Tibial nerve (tissue), 4 donors: ENCODE measurements at regions not wholly inside any gene's neighbourhood (a gene's known extent, or its start where the extent isn't known, plus 50 kb on each side); places are given as distances from the start of the nearest gene placed in this dataset.
A peak's percentile ranks its signal among the peaks of the same experiment; 100 is the strongest.

Experiments
- DNase-seq, 2 donors: peaks; one replicate each; pipeline ENCODE4 v3.0.0-alpha.2; 2019; ENCODE audit warnings: low spot score in 2 of 2
- H3K27ac ChIP-seq, 4 donors: fragments of 200-600 bp; sonication (generic) in 3 of 4; one replicate each; pipeline ENCODE4 v1.5.1; 2017 to 2019; ENCODE audit warnings: mild to moderate bottlenecking in 1 of 4
- H3K27me3 ChIP-seq, 2 donors: fragments of 200-600 bp; sonication (generic) in 1 of 2; one replicate each; pipeline versions ENCODE4 v1.5.1 to v1.6.0; 2017 to 2019
- H3K36me3 ChIP-seq, 3 donors: fragments of 200-600 bp; sonication (generic); one replicate each; pipeline ENCODE4 v1.5.1; 2018 to 2019
- H3K4me1 ChIP-seq, 4 donors: fragments of 200-600 bp; sonication (generic) in 3 of 4; one replicate each; pipeline ENCODE4 v1.5.1; 2017 to 2019
- H3K4me3 ChIP-seq, 4 donors: fragments of 200-600 bp; sonication (generic) in 3 of 4; one replicate each; pipeline ENCODE4 v1.5.1; 2017 to 2019; ENCODE audit warnings: mild to moderate bottlenecking in 1 of 4, moderate library complexity in 1 of 4
- H3K9me3 ChIP-seq, 4 donors: fragments of 200-600 bp; sonication (generic) in 3 of 4; one replicate each; pipeline ENCODE4 v1.5.1; 2017 to 2019
- EP300 ChIP-seq, 2 donors: sonication (generic); formaldehyde crosslinking; IDR thresholded peaks; one replicate each; pipeline ENCODE4 v1.6.1; 2017; ENCODE audit warnings: antibody characterized with exemption in 2 of 2, mild to moderate bottlenecking in 1 of 2
- POLR2A ChIP-seq, 2 donors: fragments of 450-650 bp; IDR thresholded peaks; one replicate each; pipeline ENCODE4 v1.6.1; 2017; ENCODE audit warnings: antibody characterized with exemption in 2 of 2, mild to moderate bottlenecking in 2 of 2, moderate library complexity in 2 of 2
- WGBS, 2 donors: methylation state at CpG; one replicate each; pipeline ENCODE4 v1.1.5; 2018; 5-methylcytosine and 5-hydroxymethylcytosine counted together
- TF ChIP-seq, protein P1 (sequence below), 5 experiments: fragments of 200-600 bp in 3 of 5; fragments of 450-650 bp in 2 of 5; sonication (generic) in 3 of 5; IDR thresholded peaks; one replicate each; pipeline ENCODE4 v1.5.1; 2016 to 2019; ENCODE audit warnings: antibody characterized with exemption in 5 of 5, mild to moderate bottlenecking in 3 of 5, moderate library complexity in 2 of 5

DNA sequence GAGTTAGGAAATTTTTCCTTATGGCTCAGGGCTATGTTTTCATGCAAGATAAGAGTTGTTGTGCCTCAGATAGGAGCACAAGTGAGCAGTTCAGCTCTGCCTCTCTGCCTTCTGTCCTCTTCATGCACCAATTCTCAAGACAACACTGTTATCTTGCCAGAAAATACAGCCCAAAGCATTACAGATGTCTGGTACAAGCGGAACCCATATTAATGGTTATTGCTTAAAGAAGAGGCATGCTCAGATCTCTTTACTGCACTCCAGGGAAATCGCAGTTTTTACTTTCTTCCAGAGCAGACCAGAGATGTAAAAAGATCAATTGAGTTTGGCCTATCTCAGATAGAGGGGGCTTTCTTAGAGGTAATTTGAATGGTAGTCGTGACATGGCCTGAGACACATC lies 361.6 kb upstream of the WWC1 start:
- Histone ChIP-seq H3K27ac (no peak overlapping the region), H3K36me3 (no peaks in the 10 kb centered on the region), H3K9me3 (peaks cover 0 to 5% (median 0%) of the 10 kb centered on the region in 4 donors), H3K4me1 (peaks cover 0 to 5% (median 0%) of the 10 kb centered on the region in 4 donors), H3K4me3 (no peak overlapping the region), H3K27me3 (no peaks in the 10 kb centered on the region)
- DNase-seq: no peak
- TF ChIP-seq, protein P1, sequence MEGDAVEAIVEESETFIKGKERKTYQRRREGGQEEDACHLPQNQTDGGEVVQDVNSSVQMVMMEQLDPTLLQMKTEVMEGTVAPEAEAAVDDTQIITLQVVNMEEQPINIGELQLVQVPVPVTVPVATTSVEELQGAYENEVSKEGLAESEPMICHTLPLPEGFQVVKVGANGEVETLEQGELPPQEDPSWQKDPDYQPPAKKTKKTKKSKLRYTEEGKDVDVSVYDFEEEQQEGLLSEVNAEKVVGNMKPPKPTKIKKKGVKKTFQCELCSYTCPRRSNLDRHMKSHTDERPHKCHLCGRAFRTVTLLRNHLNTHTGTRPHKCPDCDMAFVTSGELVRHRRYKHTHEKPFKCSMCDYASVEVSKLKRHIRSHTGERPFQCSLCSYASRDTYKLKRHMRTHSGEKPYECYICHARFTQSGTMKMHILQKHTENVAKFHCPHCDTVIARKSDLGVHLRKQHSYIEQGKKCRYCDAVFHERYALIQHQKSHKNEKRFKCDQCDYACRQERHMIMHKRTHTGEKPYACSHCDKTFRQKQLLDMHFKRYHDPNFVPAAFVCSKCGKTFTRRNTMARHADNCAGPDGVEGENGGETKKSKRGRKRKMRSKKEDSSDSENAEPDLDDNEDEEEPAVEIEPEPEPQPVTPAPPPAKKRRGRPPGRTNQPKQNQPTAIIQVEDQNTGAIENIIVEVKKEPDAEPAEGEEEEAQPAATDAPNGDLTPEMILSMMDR (IDR thresholded peaks at IDR 0.05): no peak
- TF ChIP-seq EP300 (IDR thresholded peaks at IDR 0.05) (no peak), POLR2A (IDR thresholded peaks at IDR 0.05) (no peak)
- 71 to 84% methylated on average over 3 of the region's 3 CpGs for WGBS, 2 donors

DNA sequence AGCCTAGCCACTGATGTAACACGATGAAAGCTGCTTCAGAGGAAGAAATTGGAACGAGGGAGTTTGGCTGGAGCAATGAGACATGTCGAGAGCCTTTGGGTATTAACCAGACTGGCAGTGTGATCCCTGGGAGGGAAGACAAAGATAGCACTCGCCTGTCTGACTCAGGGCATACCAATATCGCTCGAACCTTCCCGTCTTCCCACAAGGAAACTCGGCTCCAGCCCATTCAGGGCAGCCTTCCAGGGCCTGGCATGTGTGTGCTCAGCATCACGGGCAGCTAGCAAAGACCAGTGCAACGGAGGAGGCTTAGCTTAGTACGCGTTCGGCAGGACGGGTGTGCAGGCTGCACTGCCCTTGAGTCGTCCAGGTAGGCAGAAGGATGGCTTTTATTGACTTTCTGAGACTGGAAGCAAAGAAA lies 356.9 kb upstream of the WWC1 start:
- DNase-seq: no peak
- Histone ChIP-seq H3K9me3 (no peaks in the 10 kb centered on the region), H3K4me1 (peaks cover 0 to 21% (median 0%) of the 10 kb centered on the region in 4 donors), H3K36me3 (no peaks in the 10 kb centered on the region), H3K27ac (peak overlapping the region in 2 of 4 donors; percentile 16 to 51), H3K27me3 (no peaks in the 10 kb centered on the region), H3K4me3 (no peak overlapping the region)
- 68 to 75% methylated on average over 15 of the region's 15 CpGs for WGBS, 2 donors
- TF ChIP-seq POLR2A (IDR thresholded peaks at IDR 0.05) (no peak), EP300 (IDR thresholded peaks at IDR 0.05) (no peak)
- TF ChIP-seq, protein P1 (IDR thresholded peaks at IDR 0.05): no peak

DNA sequence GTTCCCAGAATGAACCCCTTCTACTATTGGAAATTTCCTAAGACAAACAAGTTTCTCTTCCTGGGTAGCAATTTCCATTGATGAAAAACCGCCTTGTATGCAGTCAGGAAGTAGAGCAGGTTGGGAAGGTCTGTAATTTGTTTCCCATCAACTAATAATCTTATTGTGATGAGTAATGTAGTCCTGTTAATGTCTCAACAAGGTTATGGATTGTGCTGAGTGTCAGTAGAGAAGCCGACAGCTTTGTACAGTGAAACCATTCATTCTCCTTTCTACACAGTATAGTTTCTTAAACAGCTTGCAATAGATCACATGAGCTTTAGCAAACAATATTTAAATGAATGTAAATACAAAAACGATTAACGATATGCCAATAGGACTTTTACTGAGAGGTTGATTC lies 355.4 kb upstream of the WWC1 start:
- WGBS, 2 donors: 36 to 42% methylated on average over 4 of the region's 4 CpGs
- Histone ChIP-seq H3K36me3 (no peaks in the 10 kb centered on the region), H3K9me3 (no peaks in the 10 kb centered on the region), H3K27me3 (no peaks in the 10 kb centered on the region), H3K4me3 (no peak overlapping the region), H3K4me1 (peaks cover 0 to 21% (median 0%) of the 10 kb centered on the region in 4 donors), H3K27ac (peak overlapping the region in 2 of 4 donors; percentile 28 to 38)
- no peak for TF ChIP-seq EP300 (IDR thresholded peaks at IDR 0.05)
- TF ChIP-seq, protein P1 (IDR thresholded peaks at IDR 0.05): no peak
- TF ChIP-seq POLR2A (IDR thresholded peaks at IDR 0.05): no peak
- no peak for DNase-seq

DNA sequence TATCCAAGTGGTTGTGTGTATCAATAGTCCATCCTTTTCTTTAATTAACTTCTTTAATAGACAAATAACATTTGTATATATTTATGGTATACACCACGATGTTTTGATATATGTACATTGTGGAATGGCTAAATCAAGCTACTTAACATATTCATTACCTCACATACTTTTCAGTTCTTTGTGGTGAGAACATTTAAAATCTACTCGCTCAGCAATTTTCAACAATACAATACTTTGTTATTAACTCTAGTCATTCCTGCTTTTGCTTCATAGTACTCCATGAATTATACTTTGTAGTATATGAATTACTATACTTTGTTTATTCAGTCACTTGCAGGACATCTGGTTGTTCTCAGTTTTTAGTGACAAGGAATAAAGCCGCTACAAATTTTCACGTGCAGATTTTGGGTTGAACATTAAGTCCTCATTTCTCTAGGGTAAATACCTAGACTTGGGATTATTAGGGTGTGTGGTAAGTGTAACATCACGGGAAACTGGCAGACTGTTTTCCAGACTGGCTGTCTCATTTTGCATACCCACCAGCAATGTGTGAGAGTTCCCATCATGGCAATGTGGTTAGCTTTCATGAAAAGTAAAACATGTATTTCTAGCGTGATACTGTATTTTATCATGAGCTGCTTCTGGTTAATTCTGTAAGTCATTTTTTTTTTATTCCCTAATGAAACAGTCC lies 354.4 kb upstream of the WWC1 start:
- H3K27ac ChIP-seq: peak overlapping the region in 1 of 4 donors; percentile 39

DNA sequence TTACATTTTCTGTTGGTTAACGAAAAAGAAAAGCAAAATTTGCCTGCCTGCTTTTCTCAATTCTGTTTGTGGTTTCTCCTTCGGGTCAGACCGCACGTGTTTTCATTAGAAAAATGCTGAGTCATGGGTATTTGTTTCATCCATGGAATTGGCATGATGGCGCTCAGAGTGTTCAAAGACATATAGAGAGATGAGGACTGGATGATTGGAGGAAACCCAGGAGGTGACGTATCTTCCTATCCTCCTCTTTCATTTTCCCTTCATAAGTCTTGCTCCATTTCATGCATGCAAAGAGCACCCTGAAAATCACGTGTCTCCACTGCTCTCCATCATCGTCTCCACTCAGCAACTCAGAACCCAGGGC lies 353.8 kb upstream of the WWC1 start:
- no peak overlapping the region for H3K4me3 ChIP-seq
- H3K27me3 ChIP-seq: no peaks in the 10 kb centered on the region
- 46 to 51% methylated on average over 8 of the region's 8 CpGs for WGBS, 2 donors
- H3K27ac ChIP-seq: peak overlapping the region in 1 of 4 donors; percentile 39
- H3K4me1 ChIP-seq: peaks cover 0 to 21% (median 0%) of the 10 kb centered on the region in 4 donors
- no peaks in the 10 kb centered on the region for H3K36me3 ChIP-seq
- TF ChIP-seq, protein P1 (IDR thresholded peaks at IDR 0.05): no peak
- TF ChIP-seq EP300 (IDR thresholded peaks at IDR 0.05) (no peak), POLR2A (IDR thresholded peaks at IDR 0.05) (no peak)
- H3K9me3 ChIP-seq: no peaks in the 10 kb centered on the region
- DNase-seq: no peak

More for the DNA sequence above, 354.4 kb upstream of the WWC1 start:
- H3K36me3 ChIP-seq: no peaks in the 10 kb centered on the region
- no peaks in the 10 kb centered on the region for H3K27me3 ChIP-seq
- H3K9me3 ChIP-seq: no peaks in the 10 kb centered on the region
- 28 to 45% methylated on average over 6 of the region's 6 CpGs for WGBS, 2 donors
- H3K4me3 ChIP-seq: no peak overlapping the region
- no peak for TF ChIP-seq POLR2A (IDR thresholded peaks at IDR 0.05)
- no peak for TF ChIP-seq EP300 (IDR thresholded peaks at IDR 0.05)
- TF ChIP-seq, protein P1 (IDR thresholded peaks at IDR 0.05): no peak
- H3K4me1 ChIP-seq: peaks cover 0 to 21% (median 0%) of the 10 kb centered on the region in 4 donors
- DNase-seq: no peak
